Bronchial epithelial cell (primary cell): ENCODE measurements at regions not wholly inside any gene's neighbourhood (a gene's known extent, or its start where the extent isn't known, plus 50 kb on each side); places are given as distances from the start of the nearest gene placed in this dataset.

ENCODE experiments used
- DNase-seq: peaks from one replicate; pipeline ENCODE4 v3.0.0-alpha.2; 2010; ENCODE audit warnings: low read depth
- FAIRE-seq: peaks from 2 replicates; lab custom pipeline; 2011; peaks lifted over from hg19 to GRCh38; lab: Jason Lieb, UNC
- H3K27me3 ChIP-seq: 2 replicates; pipeline ENCODE4 v1.5.1; 2011; ENCODE audit warnings: low read length; ENCODE audit not compliant: control insufficient read depth, insufficient read depth
- H3K36me3 ChIP-seq: 2 replicates; pipeline ENCODE4 v1.5.1; 2011; ENCODE audit warnings: low read length; ENCODE audit not compliant: control insufficient read depth, insufficient read depth
- H3K4me3 ChIP-seq: 2 replicates; pipeline ENCODE4 v1.5.1; 2011; ENCODE audit warnings: mild to moderate bottlenecking, low read depth, low read length, control low read depth
- TF ChIP-seq, protein P1 (sequence below): IDR thresholded peaks from 2 replicates; pipeline ENCODE4 v1.5.1; 2011; ENCODE audit warnings: mild to moderate bottlenecking, moderate library complexity, low read length, control low read depth, inconsistent platforms; ENCODE audit not compliant: insufficient read depth, severe bottlenecking

DNA sequence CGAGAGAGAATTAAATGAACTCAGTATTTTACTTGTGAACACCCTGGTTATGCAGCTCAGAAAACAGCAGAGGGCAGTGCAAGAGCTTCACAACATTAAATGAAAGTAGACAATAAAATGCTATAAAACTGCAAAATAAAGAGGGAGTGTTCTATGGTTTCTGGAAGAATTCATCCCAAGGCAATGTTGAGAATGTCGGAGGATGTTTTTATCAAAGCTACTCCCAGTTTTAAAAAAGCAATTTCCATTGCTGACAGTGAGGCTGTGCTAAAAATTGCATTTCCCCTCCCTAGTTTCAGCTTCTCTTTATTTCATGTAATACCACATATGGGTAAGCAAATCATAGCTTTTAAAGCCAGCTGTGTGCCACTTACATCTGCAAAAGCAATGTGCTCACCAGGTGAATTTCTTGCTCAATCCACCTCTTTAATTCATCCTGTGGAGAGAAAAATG is 296.8 kb downstream of the RAB38 start:
- H3K4me3 ChIP-seq, result no peak overlapping the region
- DNase-seq, result peak; percentile 57
- TF ChIP-seq, protein P1, sequence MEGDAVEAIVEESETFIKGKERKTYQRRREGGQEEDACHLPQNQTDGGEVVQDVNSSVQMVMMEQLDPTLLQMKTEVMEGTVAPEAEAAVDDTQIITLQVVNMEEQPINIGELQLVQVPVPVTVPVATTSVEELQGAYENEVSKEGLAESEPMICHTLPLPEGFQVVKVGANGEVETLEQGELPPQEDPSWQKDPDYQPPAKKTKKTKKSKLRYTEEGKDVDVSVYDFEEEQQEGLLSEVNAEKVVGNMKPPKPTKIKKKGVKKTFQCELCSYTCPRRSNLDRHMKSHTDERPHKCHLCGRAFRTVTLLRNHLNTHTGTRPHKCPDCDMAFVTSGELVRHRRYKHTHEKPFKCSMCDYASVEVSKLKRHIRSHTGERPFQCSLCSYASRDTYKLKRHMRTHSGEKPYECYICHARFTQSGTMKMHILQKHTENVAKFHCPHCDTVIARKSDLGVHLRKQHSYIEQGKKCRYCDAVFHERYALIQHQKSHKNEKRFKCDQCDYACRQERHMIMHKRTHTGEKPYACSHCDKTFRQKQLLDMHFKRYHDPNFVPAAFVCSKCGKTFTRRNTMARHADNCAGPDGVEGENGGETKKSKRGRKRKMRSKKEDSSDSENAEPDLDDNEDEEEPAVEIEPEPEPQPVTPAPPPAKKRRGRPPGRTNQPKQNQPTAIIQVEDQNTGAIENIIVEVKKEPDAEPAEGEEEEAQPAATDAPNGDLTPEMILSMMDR, result peak; percentile 31
- no peaks in the 10 kb centered on the region for H3K36me3 ChIP-seq
- no peaks in the 10 kb centered on the region for H3K27me3 ChIP-seq
- no peak for FAIRE-seq

DNA sequence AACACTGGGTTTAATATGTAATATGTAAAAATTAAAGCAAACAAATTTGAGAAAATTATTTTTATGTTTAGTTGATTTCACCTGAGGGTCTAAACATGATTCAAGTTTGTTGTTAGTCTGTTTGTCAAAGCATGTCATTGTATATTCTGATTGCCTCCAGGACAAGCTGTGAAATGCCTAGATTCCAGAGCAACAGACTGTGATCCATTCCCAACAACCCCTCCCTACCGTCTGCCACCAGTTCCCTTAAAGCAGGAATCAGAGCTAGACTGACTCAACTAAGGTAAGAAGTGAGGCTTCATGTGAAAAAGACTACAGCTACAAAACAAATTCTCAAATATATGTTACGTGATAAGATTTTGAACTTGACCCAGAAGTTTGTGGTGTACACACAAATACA is 304.2 kb downstream of the RAB38 start:
- peak; percentile 25 for DNase-seq
- no peak for FAIRE-seq
- no peak overlapping the region for H3K4me3 ChIP-seq
- H3K27me3 ChIP-seq, result no peaks in the 10 kb centered on the region
- TF ChIP-seq, protein P1, result no peak
- H3K36me3 ChIP-seq, result no peaks in the 10 kb centered on the region

DNA sequence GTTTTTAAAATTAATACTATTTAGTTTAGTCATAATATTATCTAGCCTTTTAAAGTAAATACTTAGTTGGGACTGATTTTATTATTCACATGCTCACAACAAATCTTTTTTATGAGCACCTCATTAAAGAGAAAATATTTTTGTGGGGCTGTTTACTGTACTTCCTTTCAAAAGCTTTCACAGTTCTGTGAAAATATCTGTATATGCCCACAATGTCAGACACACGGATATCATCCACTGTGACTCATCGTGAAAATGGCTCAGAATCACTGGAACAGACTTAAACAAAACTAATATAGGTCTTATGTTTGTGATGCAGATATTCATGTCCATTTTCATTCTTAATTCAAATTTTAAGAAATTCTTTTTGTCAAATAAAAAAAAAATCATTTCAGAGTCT is 305.2 kb downstream of the RAB38 start:
- no peaks in the 10 kb centered on the region for H3K27me3 ChIP-seq
- peak; percentile 9 for DNase-seq
- H3K36me3 ChIP-seq, result no peaks in the 10 kb centered on the region
- no peak for FAIRE-seq
- H3K4me3 ChIP-seq, result no peak overlapping the region
- TF ChIP-seq, protein P1, result no peak

DNA sequence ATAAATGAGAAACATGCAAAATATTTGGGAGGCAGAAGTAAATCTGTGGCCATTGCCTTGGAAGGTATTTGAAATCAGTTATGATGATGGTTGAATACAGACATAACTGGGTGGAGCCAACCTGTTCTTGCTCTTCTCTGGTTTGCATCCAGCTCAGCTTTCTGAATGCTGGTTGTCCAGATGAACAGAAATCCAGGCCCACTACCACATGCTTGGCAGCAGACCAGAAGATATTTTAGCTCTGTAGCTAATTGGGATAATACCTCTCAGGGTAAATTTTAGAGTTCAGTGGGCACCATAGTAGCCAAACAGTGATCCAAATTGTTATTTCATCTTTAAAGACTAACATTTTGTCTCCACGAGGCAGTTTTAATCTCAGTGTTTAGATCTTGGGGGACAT is 308.3 kb downstream of the RAB38 start:
- H3K4me3 ChIP-seq, result no peak overlapping the region
- TF ChIP-seq, protein P1, result no peak
- FAIRE-seq, result no peak

DNA sequence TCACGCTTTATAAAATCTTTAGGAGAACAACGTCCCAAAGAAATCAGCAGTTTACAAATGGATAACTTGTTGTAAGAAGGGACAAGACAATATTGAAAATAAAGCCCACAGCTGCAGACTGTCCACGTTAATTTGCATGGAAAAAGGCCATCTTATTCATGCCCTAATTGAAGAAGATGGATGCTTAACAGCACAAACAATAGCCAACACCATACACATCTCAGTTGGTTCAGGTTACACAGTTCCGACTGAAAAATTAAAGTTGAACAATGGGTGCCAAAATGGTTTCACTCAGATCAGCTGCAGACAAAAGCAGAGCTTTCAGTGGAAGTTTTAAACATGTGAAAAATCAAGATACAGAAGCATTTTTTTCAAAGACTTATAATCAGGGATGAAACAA is 314.2 kb downstream of the RAB38 start:
- H3K4me3 ChIP-seq, result no peak overlapping the region
- H3K36me3 ChIP-seq, result no peaks in the 10 kb centered on the region
- no peaks in the 10 kb centered on the region for H3K27me3 ChIP-seq
- no peak for FAIRE-seq
- TF ChIP-seq, protein P1, result no peak
- DNase-seq, result no peak

More for the DNA sequence above, 308.3 kb downstream of the RAB38 start:
- H3K27me3 ChIP-seq, result no peaks in the 10 kb centered on the region
- no peak for DNase-seq
- no peaks in the 10 kb centered on the region for H3K36me3 ChIP-seq

DNA sequence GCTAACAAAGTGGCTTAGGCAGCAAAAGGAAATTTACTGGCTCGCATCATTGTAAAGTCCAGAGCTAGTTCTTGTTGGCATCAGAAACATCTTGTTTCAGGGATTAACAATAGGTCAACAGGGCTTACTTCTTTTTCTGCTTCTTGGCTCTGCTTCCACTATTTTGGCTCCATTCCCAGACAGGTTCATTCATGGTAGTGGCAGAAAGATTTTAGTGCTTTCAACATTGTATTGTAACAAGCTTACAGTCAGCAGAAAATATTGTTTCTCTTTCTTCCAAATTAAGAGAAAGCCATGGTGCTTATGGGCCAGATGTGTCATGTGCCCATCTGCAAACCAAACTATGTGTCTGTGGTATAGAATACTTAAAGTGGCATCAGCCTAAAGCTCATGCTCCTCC is 315.6 kb downstream of the RAB38 start:
- DNase-seq (peak; percentile 31), FAIRE-seq (no peak)
- Histone ChIP-seq H3K27me3 (no peaks in the 10 kb centered on the region), H3K36me3 (no peaks in the 10 kb centered on the region), H3K4me3 (no peak overlapping the region)
- TF ChIP-seq, protein P1, result no peak
